MM.1S (cell line): ENCODE measurements at regions not wholly inside any gene's neighbourhood (a gene's known extent, or its start where the extent isn't known, plus 50 kb on each side); places are given as distances from the start of the nearest gene placed in this dataset.

Experiments
- DNase-seq: peaks from one replicate; pipeline ENCODE4 v3.0.0-alpha.2; 2015
- H2AFZ ChIP-seq: fragments of 300-600 bp; sonication (generic); 2 replicates; pipeline ENCODE4 v1.6.0; 2016; ENCODE audit warnings: antibody characterized with exemption, low read length
- H3F3A ChIP-seq: fragments of 300-600 bp; sonication (generic); 2 replicates; pipeline ENCODE4 v1.6.1; 2016; ENCODE audit warnings: mild to moderate bottlenecking, antibody characterized with exemption, low read length, moderate library complexity, mixed read lengths; ENCODE audit not compliant: insufficient read depth
- H3K27ac ChIP-seq: fragments of 300-600 bp; sonication (generic); 2 replicates; pipeline ENCODE4 v1.5.1; 2016; ENCODE audit warnings: mild to moderate bottlenecking, low read length
- H3K27me3 ChIP-seq: fragments of 300-600 bp; sonication (generic); replicated peaks from 2 replicates; pipeline ENCODE4 v1.6.0; 2016; ENCODE audit warnings: low read length; ENCODE audit not compliant: insufficient read depth
- H3K36me3 ChIP-seq: fragments of 300-600 bp; sonication (generic); replicated peaks from 2 replicates; pipeline ENCODE4 v1.6.1; 2016; ENCODE audit warnings: mild to moderate bottlenecking, low read length, mixed read lengths; ENCODE audit not compliant: insufficient read depth
- H3K4me1 ChIP-seq: fragments of 300-600 bp; sonication (generic); 2 replicates; pipeline ENCODE4 v1.6.1; 2016; ENCODE audit warnings: low read length, mixed read lengths
- H3K4me2 ChIP-seq: fragments of 300-600 bp; sonication (generic); 2 replicates; pipeline ENCODE4 v1.6.0; 2016; ENCODE audit warnings: low read depth, low read length
- H3K4me3 ChIP-seq: fragments of 300-600 bp; sonication (generic); 2 replicates; pipeline ENCODE4 v1.5.1; 2016; ENCODE audit warnings: low read length, mixed read lengths
- H3K79me2 ChIP-seq: fragments of 300-600 bp; sonication (generic); 2 replicates; pipeline ENCODE4 v1.6.1; 2016; ENCODE audit warnings: mixed run types, low read length, mixed read lengths
- H3K9ac ChIP-seq: fragments of 300-600 bp; sonication (generic); 2 replicates; pipeline ENCODE4 v1.6.1; 2016; ENCODE audit warnings: low read length, mixed read lengths
- H3K9me2 ChIP-seq: fragments of 300-600 bp; sonication (generic); replicated peaks from 2 replicates; pipeline ENCODE4 v1.6.1; 2016; ENCODE audit warnings: mild to moderate bottlenecking, low read length, mixed read lengths; ENCODE audit not compliant: insufficient read depth
- H3K9me3 ChIP-seq: fragments of 300-600 bp; sonication (generic); replicated peaks from 2 replicates; pipeline ENCODE4 v1.6.1; 2016; ENCODE audit warnings: mild to moderate bottlenecking, low read length, mixed read lengths; ENCODE audit not compliant: insufficient read depth
- H4K20me1 ChIP-seq: fragments of 300-600 bp; sonication (generic); 2 replicates; pipeline ENCODE4 v1.6.1; 2016; ENCODE audit warnings: mild to moderate bottlenecking, low read length, moderate library complexity, mixed read lengths; ENCODE audit not compliant: insufficient read depth
- CTCF ChIP-seq: fragments of 300-600 bp; sonication (generic); IDR thresholded peaks from 2 replicates; pipeline ENCODE4 v1.5.1; 2016; ENCODE audit warnings: antibody characterized with exemption, low read length, mixed read lengths
- EZH2 ChIP-seq: fragments of 300-600 bp; sonication (generic); optimal IDR thresholded peaks from 2 replicates; pipeline ENCODE3; 2017; ENCODE audit warnings: low read depth, mild to moderate bottlenecking, antibody characterized with exemption, low read length, mixed read lengths
- EZH2phosphoT487 ChIP-seq: fragments of 300-600 bp; sonication (generic); IDR thresholded peaks from 2 replicates; pipeline ENCODE4 v1.6.1; 2018; ENCODE audit warnings: antibody characterized with exemption, low read length

- no peak overlapping the region for H2AFZ ChIP-seq
- no peak overlapping the region for H3K4me2 ChIP-seq
- no peaks in the 10 kb centered on the region for H3K9me2 ChIP-seq
- H4K20me1 ChIP-seq, result no peaks in the 10 kb centered on the region
- no peak overlapping the region for H3K4me3 ChIP-seq
- H3K36me3 ChIP-seq, result no peaks in the 10 kb centered on the region
- H3K79me2 ChIP-seq, result no peaks in the 10 kb centered on the region
- H3K27ac ChIP-seq, result no peak overlapping the region
- H3F3A ChIP-seq, result no peaks in the 10 kb centered on the region
- no peaks in the 10 kb centered on the region for H3K27me3 ChIP-seq
- no peaks in the 10 kb centered on the region for H3K9me3 ChIP-seq
- no peak for DNase-seq
- TF ChIP-seq CTCF (no peak), EZH2 (no peak), EZH2phosphoT487 (no peak)
- H3K9ac ChIP-seq, result no peak overlapping the region
- H3K4me1 ChIP-seq, result no peaks in the 10 kb centered on the region
Measured at GRCh38 chr13:47291107-47291656, 394.3 kb upstream of the HTR2A start.

GRCh38 chr13:47289567-47289966, 392.7 kb upstream of the HTR2A start:
- no peaks in the 10 kb centered on the region for H4K20me1 ChIP-seq
- no peak overlapping the region for H2AFZ ChIP-seq
- no peaks in the 10 kb centered on the region for H3F3A ChIP-seq
- no peak for DNase-seq
- H3K79me2 ChIP-seq, result no peaks in the 10 kb centered on the region
- H3K4me2 ChIP-seq, result no peak overlapping the region
- H3K4me3 ChIP-seq, result no peak overlapping the region
- no peak for TF ChIP-seq EZH2phosphoT487
- no peak for TF ChIP-seq CTCF
- TF ChIP-seq EZH2, result no peak
- no peaks in the 10 kb centered on the region for H3K36me3 ChIP-seq
- H3K4me1 ChIP-seq, result no peaks in the 10 kb centered on the region
- no peak overlapping the region for H3K9ac ChIP-seq
- H3K27me3 ChIP-seq, result no peaks in the 10 kb centered on the region
- H3K9me3 ChIP-seq, result no peaks in the 10 kb centered on the region
- no peaks in the 10 kb centered on the region for H3K9me2 ChIP-seq
- no peak overlapping the region for H3K27ac ChIP-seq

GRCh38 chr13:47288546-47288945, 391.7 kb upstream of the HTR2A start:
- H3K9me2 ChIP-seq, result no peaks in the 10 kb centered on the region
- no peak overlapping the region for H3K4me3 ChIP-seq
- no peaks in the 10 kb centered on the region for H4K20me1 ChIP-seq
- no peak for DNase-seq
- TF ChIP-seq EZH2 (no peak), CTCF (no peak), EZH2phosphoT487 (no peak)
- H3K36me3 ChIP-seq, result no peaks in the 10 kb centered on the region
- H3K4me1 ChIP-seq, result no peaks in the 10 kb centered on the region
- no peak overlapping the region for H3K4me2 ChIP-seq
- H3K9ac ChIP-seq, result no peak overlapping the region
- no peak overlapping the region for H3K27ac ChIP-seq
- no peak overlapping the region for H2AFZ ChIP-seq
- H3K27me3 ChIP-seq, result no peaks in the 10 kb centered on the region
- no peaks in the 10 kb centered on the region for H3K9me3 ChIP-seq
- H3K79me2 ChIP-seq, result no peaks in the 10 kb centered on the region
- no peaks in the 10 kb centered on the region for H3F3A ChIP-seq
